Endothelial cell of umbilical vein (primary cell): ENCODE measurements at regions not wholly inside any gene's neighbourhood (a gene's known extent, or its start where the extent isn't known, plus 50 kb on each side); places are given as distances from the start of the nearest gene placed in this dataset.

Source experiments
- BruUV-seq: library from RNA; stranded (reverse); fragments of 400-500 nt; replicated peaks from 2 replicates; lab custom pipeline; 2021; lab: Mats Ljungman, UMichigan
- CTCF ChIA-PET: fragments of 300-600, 350-600 bp; sonication (Branson Sonifier 250); formaldehyde crosslinking; loops from one replicate; lab custom pipeline; 2021; ENCODE audit warnings: antibody characterized with exemption, inconsistent platforms; lab: Charles Lee
- POLR2A ChIA-PET: fragments of 300-600, 350-600 bp; sonication (Branson Sonifier 250); formaldehyde crosslinking; loops from one replicate; lab custom pipeline; 2021; ENCODE audit warnings: antibody characterized with exemption, inconsistent platforms; lab: Charles Lee
- DNase-seq: peaks from one replicate; pipeline ENCODE4 v3.0.0-alpha.2; 2011; ENCODE audit warnings: low read depth, low spot score
- FAIRE-seq: peaks from 2 replicates; lab custom pipeline; 2011; peaks lifted over from hg19 to GRCh38; lab: Jason Lieb, UNC
- H2AFZ ChIP-seq: 2 replicates; pipeline ENCODE4 v1.6.0; 2012; ENCODE audit warnings: low read depth, low read length, control low read depth, inconsistent platforms
- H3K27ac ChIP-seq: 2 replicates; pipeline ENCODE4 v1.5.1; 2011; ENCODE audit warnings: low read depth, mild to moderate bottlenecking, control low read depth, low read length, moderate library complexity; ENCODE audit not compliant: insufficient read depth
- H3K27me3 ChIP-seq, 2 experiments: 2 replicates each; pipeline versions ENCODE4 v1.6.0 to v1.6.1; 2011; ENCODE audit warnings: low read length in 2 of 2, mixed read lengths in 1 of 2; ENCODE audit not compliant: control insufficient read depth in 2 of 2, insufficient read depth in 2 of 2
- H3K36me3 ChIP-seq, 2 experiments: 2 replicates in 1 of 2; 3 replicates in 1 of 2; pipeline ENCODE4 v1.5.1; 2011; ENCODE audit warnings: low read length in 2 of 2, mild to moderate bottlenecking in 1 of 2, moderate library complexity in 1 of 2; ENCODE audit not compliant: control insufficient read depth in 2 of 2, insufficient read depth in 2 of 2; ENCODE audit errors: extremely low read depth in 1 of 2
- H3K4me1 ChIP-seq: 3 replicates; pipeline ENCODE4 v1.5.1; 2011; ENCODE audit warnings: mild to moderate bottlenecking, low read length; ENCODE audit not compliant: control insufficient read depth, insufficient read depth; ENCODE audit errors: extremely low read depth
- H3K4me2 ChIP-seq: 2 replicates; pipeline ENCODE4 v1.6.1; 2011; ENCODE audit warnings: low read length, control low read depth, mixed read lengths; ENCODE audit not compliant: insufficient read depth
- H3K4me3 ChIP-seq, 3 experiments: fragments of 200-600 bp in 1 of 3; sonication (generic), shearing (Covaris generic) in 1 of 3; replicated peaks in 1 of 3; 2 replicates each; pipeline ENCODE4 v1.5.1; 2011 to 2016; ENCODE audit warnings: control low read depth in 3 of 3, low read length in 3 of 3, mild to moderate bottlenecking in 2 of 3, inconsistent platforms in 1 of 3, low read depth in 1 of 3, moderate library complexity in 1 of 3; ENCODE audit not compliant: insufficient read depth in 1 of 3
- H3K79me2 ChIP-seq: 2 replicates; pipeline ENCODE4 v1.6.0; 2012; ENCODE audit warnings: low read length, inconsistent platforms; ENCODE audit not compliant: control insufficient read depth, insufficient read depth
- H3K9ac ChIP-seq: replicated peaks from 2 replicates; pipeline ENCODE3; 2011; ENCODE audit warnings: low read length, control low read depth; ENCODE audit not compliant: insufficient read depth; ENCODE audit errors: extremely low read depth
- H3K9me1 ChIP-seq: replicated peaks from 3 replicates; pipeline ENCODE4 v1.6.0; 2011; ENCODE audit warnings: mild to moderate bottlenecking, low read length; ENCODE audit not compliant: control insufficient read depth, insufficient read depth; ENCODE audit errors: extremely low read depth
- H3K9me3 ChIP-seq: replicated peaks from 2 replicates; pipeline ENCODE4 v1.5.1; 2012; ENCODE audit warnings: low read length, inconsistent platforms; ENCODE audit not compliant: control insufficient read depth, insufficient read depth
- H4K20me1 ChIP-seq: replicated peaks from 2 replicates; pipeline ENCODE3; 2011; ENCODE audit warnings: mild to moderate bottlenecking, low read length; ENCODE audit not compliant: control insufficient read depth, insufficient read depth; ENCODE audit errors: extremely low read depth
- EZH2 ChIP-seq: IDR thresholded peaks from 2 replicates; pipeline ENCODE4 v1.6.1; 2012; ENCODE audit warnings: borderline replicate concordance, low read depth, mild to moderate bottlenecking, moderate library complexity, low read length, inconsistent platforms; ENCODE audit not compliant: severe bottlenecking
- FOS ChIP-seq: IDR thresholded peaks from 2 replicates; pipeline ENCODE4 v1.6.1; 2011; ENCODE audit warnings: mild to moderate bottlenecking, low read length, moderate library complexity, borderline replicate concordance; ENCODE audit not compliant: insufficient read depth
- JUN ChIP-seq: IDR thresholded peaks from 2 replicates; pipeline ENCODE4 v1.6.1; 2011; ENCODE audit warnings: borderline replicate concordance, low read depth; ENCODE audit not compliant: insufficient read length, insufficient read depth
- MYC ChIP-seq: IDR thresholded peaks from one replicate; pipeline ENCODE4 v1.6.1; 2011; ENCODE audit warnings: mild to moderate bottlenecking, low read depth, low read length
- POLR2AphosphoS5 ChIP-seq: IDR thresholded peaks from 2 replicates; pipeline ENCODE4 v1.6.1; 2012; ENCODE audit warnings: low read depth, mild to moderate bottlenecking, control low read depth, low read length, moderate library complexity; ENCODE audit not compliant: insufficient read depth
- dilution Hi-C: fragments of 300-500 bp; cut with MboI; formaldehyde crosslinking; loops from one replicate; pipeline ENCODE4 v1.15.0; 2019; ENCODE audit warnings: low sequenced_read_pairs; ENCODE audit not compliant: extremely low pct_ligation_motif_present
- intact Hi-C: fragments of 100-400 bp; cut with micrococcal nuclease; formaldehyde crosslinking; loops from one replicate; pipeline ENCODE4 v1.10.0; 2022
- TF ChIP-seq, protein P1 (sequence below), 2 donors: IDR thresholded peaks; 1 replicate in 1 of 2; 2 replicates in 1 of 2; pipeline ENCODE4 v1.5.1; 2011; ENCODE audit warnings: low read length in 2 of 2, mild to moderate bottlenecking in 2 of 2, moderate library complexity in 2 of 2, control low read depth in 1 of 2, inconsistent platforms in 1 of 2, low read depth in 1 of 2; ENCODE audit not compliant: insufficient read depth in 1 of 2; ENCODE audit errors: extremely low read depth in 1 of 2
- TF ChIP-seq, protein P2 (sequence below): IDR thresholded peaks from 2 replicates; pipeline ENCODE4 v1.6.1; 2011; ENCODE audit not compliant: insufficient read depth, insufficient read length

DNA sequence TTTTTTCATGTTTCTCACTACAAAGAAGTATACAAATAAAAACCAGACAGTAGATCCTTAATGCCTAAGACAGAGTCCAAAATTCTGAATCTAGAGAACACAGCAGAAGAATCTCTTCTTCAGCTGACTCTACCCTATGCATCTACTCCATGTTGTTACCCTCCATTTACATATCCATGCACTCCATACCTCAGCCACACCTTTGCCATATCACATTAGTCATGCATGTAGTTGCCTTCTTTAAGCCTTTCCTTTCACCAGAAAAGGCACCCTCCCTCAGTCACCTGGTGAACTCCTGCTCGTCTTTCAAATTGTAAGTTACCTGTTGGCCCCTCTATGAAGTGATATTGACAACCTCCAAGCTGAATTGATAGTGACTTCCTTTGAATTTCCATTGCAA, 271.2 kb upstream of the FAR2 start:
- CTCF ChIA-PET = no interaction called here
- dilution Hi-C loops = no loop called here
- TF ChIP-seq JUN (no peak), POLR2AphosphoS5 (no peak), FOS (no peak), EZH2 (no peak), MYC (no peak)
- TF ChIP-seq, protein P1, sequence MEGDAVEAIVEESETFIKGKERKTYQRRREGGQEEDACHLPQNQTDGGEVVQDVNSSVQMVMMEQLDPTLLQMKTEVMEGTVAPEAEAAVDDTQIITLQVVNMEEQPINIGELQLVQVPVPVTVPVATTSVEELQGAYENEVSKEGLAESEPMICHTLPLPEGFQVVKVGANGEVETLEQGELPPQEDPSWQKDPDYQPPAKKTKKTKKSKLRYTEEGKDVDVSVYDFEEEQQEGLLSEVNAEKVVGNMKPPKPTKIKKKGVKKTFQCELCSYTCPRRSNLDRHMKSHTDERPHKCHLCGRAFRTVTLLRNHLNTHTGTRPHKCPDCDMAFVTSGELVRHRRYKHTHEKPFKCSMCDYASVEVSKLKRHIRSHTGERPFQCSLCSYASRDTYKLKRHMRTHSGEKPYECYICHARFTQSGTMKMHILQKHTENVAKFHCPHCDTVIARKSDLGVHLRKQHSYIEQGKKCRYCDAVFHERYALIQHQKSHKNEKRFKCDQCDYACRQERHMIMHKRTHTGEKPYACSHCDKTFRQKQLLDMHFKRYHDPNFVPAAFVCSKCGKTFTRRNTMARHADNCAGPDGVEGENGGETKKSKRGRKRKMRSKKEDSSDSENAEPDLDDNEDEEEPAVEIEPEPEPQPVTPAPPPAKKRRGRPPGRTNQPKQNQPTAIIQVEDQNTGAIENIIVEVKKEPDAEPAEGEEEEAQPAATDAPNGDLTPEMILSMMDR (IDR thresholded peaks at IDR 0.05; ENCODE audit: extremely low read depth in 1 of 2, insufficient read depth in 1 of 2, low read depth in 1 of 2, low read length in 2 of 2) = no peak
- TF ChIP-seq, protein P2, sequence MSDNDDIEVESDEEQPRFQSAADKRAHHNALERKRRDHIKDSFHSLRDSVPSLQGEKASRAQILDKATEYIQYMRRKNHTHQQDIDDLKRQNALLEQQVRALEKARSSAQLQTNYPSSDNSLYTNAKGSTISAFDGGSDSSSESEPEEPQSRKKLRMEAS = no peak
- H3K9me1 ChIP-seq = no peaks in the 10 kb centered on the region
- no peak overlapping the region for H2AFZ ChIP-seq
- intact Hi-C loops = loop anchor here (10.0 kb wide), 1 partner anchor 1053 kb away; no protein-coding TSS in a partner anchor
- no TSS peak for BruUV-seq
- H3K27me3 ChIP-seq = no peaks in the 10 kb centered on the region
- no peak overlapping the region for H3K4me3 ChIP-seq
- H3K4me1 ChIP-seq = no peaks in the 10 kb centered on the region
- H3K36me3 ChIP-seq = no peaks in the 10 kb centered on the region
- no peaks in the 10 kb centered on the region for H3K9me3 ChIP-seq
- no peaks in the 10 kb centered on the region for H3K79me2 ChIP-seq
- DNase-seq = no peak
- FAIRE-seq = no peak
- POLR2A ChIA-PET = no interaction called here
- H3K4me2 ChIP-seq = no peak overlapping the region
- H4K20me1 ChIP-seq = no peaks in the 10 kb centered on the region
- no peak overlapping the region for H3K27ac ChIP-seq
- no peak overlapping the region for H3K9ac ChIP-seq
